ENCODE measurements at regions not wholly inside any gene's neighbourhood (a gene's known extent, or its start where the extent isn't known, plus 50 kb on each side); places are given as distances from the start of the nearest gene placed in this dataset.

GRCh38 chr9:16029046-16029615 is 476.3 kb downstream of the CCDC171 start:
- 80 to 94% methylated on average over 1 to 7 of the region's 7 CpGs for WGBS, 2 experiments (ENCODE audit: insufficient coverage in 1 of 2, insufficient read length in 1 of 2)
- Mint-ChIP-seq H3K27ac (no peak overlapping the region), H3K36me3 (ENCODE audit: low read depth) (no peaks in the 10 kb centered on the region), H3K4me1 (peaks cover 6% of the 10 kb centered on the region), H3K4me3 (no peak overlapping the region), H3K9me3 (peaks cover 4% of the 10 kb centered on the region), H3K27me3 (ENCODE audit: insufficient read depth) (no peaks in the 10 kb centered on the region)
- no peak overlapping the region for H3K27ac ChIP-seq (ENCODE audit: low read depth, low read length)
- no peak overlapping the region for H3K9ac ChIP-seq (ENCODE audit: extremely low read depth, low read length, poor library complexity, severe bottlenecking)
- peaks cover 10% of the 10 kb centered on the region for H3K9me3 ChIP-seq (ENCODE audit: control insufficient read depth, low read length)
- TF ChIP-seq CTCF (conservative IDR thresholded peaks at IDR 0.05) = no peak
- no peaks in the 10 kb centered on the region for H3K36me3 ChIP-seq (ENCODE audit: control insufficient read depth, insufficient read depth, low read length)
- H3K4me1 ChIP-seq (ENCODE audit: control insufficient read depth, insufficient read depth, low read length) = peaks cover 3% of the 10 kb centered on the region
- no peak for DNase-seq
- no peaks in the 10 kb centered on the region for H3K27me3 ChIP-seq (ENCODE audit: control insufficient read depth, insufficient read depth, low read length, poor library complexity, severe bottlenecking)
- no peak overlapping the region for H3K4me3 ChIP-seq (ENCODE audit: low read length)

GRCh38 chr9:16029796-16030363 is 477.0 kb downstream of the CCDC171 start:
- Histone ChIP-seq H3K27me3 (ENCODE audit: control insufficient read depth, insufficient read depth, low read length, poor library complexity, severe bottlenecking) (no peaks in the 10 kb centered on the region), H3K27ac (ENCODE audit: low read depth, low read length) (no peak overlapping the region), H3K9me3 (ENCODE audit: control insufficient read depth, low read length) (peaks cover 10% of the 10 kb centered on the region), H3K9ac (ENCODE audit: extremely low read depth, low read length, poor library complexity, severe bottlenecking) (no peak overlapping the region), H3K36me3 (ENCODE audit: control insufficient read depth, insufficient read depth, low read length) (no peaks in the 10 kb centered on the region), H3K4me1 (ENCODE audit: control insufficient read depth, insufficient read depth, low read length) (peaks cover 3% of the 10 kb centered on the region), H3K4me3 (ENCODE audit: low read length) (no peak overlapping the region)
- Mint-ChIP-seq H3K4me1 (peaks cover 6% of the 10 kb centered on the region), H3K9me3 (peaks cover 4% of the 10 kb centered on the region), H3K4me3 (no peak overlapping the region), H3K36me3 (ENCODE audit: low read depth) (no peaks in the 10 kb centered on the region), H3K27me3 (ENCODE audit: insufficient read depth) (no peaks in the 10 kb centered on the region), H3K27ac (no peak overlapping the region)
- TF ChIP-seq CTCF (conservative IDR thresholded peaks at IDR 0.05) = no peak
- WGBS, 2 experiments (ENCODE audit: insufficient coverage in 1 of 2, insufficient read length in 1 of 2) = 67 to 96% methylated on average over 1 to 3 of the region's 3 CpGs
- DNase-seq = no peak

DNA sequence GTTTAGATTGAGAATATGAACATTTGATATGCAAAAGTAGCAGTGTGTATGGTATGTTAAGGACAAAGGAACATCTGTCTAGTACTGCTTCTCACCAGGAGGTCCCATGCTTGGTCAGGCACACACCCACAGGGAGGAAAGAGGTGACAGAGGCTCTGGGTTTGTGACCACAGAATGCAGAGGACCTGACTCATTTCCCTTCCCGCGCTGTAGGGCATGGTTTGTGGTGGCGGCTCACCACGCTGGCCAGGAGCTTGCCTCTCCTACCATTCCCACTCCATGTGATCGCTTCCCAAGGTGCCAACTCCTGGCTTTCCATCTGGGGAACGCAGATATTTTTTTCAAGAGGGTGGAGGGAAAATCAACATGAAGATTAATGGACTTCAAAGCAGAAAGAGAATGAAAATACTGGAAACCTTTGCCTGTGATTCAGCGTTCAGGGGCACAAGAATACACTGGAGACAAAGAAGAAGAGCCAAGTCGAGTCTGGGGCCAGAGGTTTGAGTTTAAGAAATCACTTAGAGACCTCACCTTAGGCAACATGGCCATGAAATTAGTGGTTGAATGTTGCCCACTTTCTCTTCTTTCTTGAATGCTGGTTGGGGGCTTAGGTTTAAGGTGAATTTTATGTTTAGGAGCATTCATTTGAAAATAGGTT is 477.8 kb downstream of the CCDC171 start:
- WGBS, 2 experiments (ENCODE audit: insufficient coverage in 1 of 2, insufficient read length in 1 of 2) = 82 to 84% methylated on average over 3 to 8 of the region's 8 CpGs
- no peak for DNase-seq
- H3K4me3 Mint-ChIP-seq = no peak overlapping the region
- no peaks in the 10 kb centered on the region for H3K27me3 Mint-ChIP-seq (ENCODE audit: insufficient read depth)
- H3K4me1 Mint-ChIP-seq = peaks cover 6% of the 10 kb centered on the region
- H3K9me3 Mint-ChIP-seq = peaks cover 4% of the 10 kb centered on the region
- H3K4me3 ChIP-seq (ENCODE audit: low read length) = no peak overlapping the region
- no peak overlapping the region for H3K27ac Mint-ChIP-seq
- H3K9ac ChIP-seq (ENCODE audit: extremely low read depth, low read length, poor library complexity, severe bottlenecking) = no peak overlapping the region
- H3K27ac ChIP-seq (ENCODE audit: low read depth, low read length) = no peak overlapping the region
- no peaks in the 10 kb centered on the region for H3K27me3 ChIP-seq (ENCODE audit: control insufficient read depth, insufficient read depth, low read length, poor library complexity, severe bottlenecking)
- H3K36me3 Mint-ChIP-seq (ENCODE audit: low read depth) = no peaks in the 10 kb centered on the region
- peaks cover 3% of the 10 kb centered on the region for H3K4me1 ChIP-seq (ENCODE audit: control insufficient read depth, insufficient read depth, low read length)
- H3K9me3 ChIP-seq (ENCODE audit: control insufficient read depth, low read length) = peaks cover 10% of the 10 kb centered on the region
- H3K36me3 ChIP-seq (ENCODE audit: control insufficient read depth, insufficient read depth, low read length) = no peaks in the 10 kb centered on the region
- TF ChIP-seq CTCF (conservative IDR thresholded peaks at IDR 0.05) = no peak
